T1000 (cell line): ENCODE measurements at regions not wholly inside any gene's neighbourhood (a gene's known extent, or its start where the extent isn't known, plus 50 kb on each side); places are given as distances from the start of the nearest gene placed in this dataset.
"Not testable (repeated sequence)": the region's sequence is repeated elsewhere in the genome, so short reads cannot be mapped to it uniquely, and the experiment has no call there.

Source experiments
- DNase-seq: peaks from one replicate; lab custom pipeline; 2025; ENCODE audit warnings: mixed read lengths; lab: John Stamatoyannopoulos, UW

- no peak for DNase-seq
Observed at GRCh38 chr3:25895443-25895842, 105.6 kb downstream of the OXSM start.

GRCh38 chr3:25897019-25897418, 107.1 kb downstream of the OXSM start:
- DNase-seq, result no peak

GRCh38 chr3:25899352-25900101, 109.6 kb downstream of the OXSM start:
- DNase-seq, result no peak

- no peak for DNase-seq
Observed at GRCh38 chr3:25900161-25900560, 110.3 kb downstream of the OXSM start.

GRCh38 chr3:25901796-25902195, 111.9 kb downstream of the OXSM start:
- DNase-seq, result no peak

DNA sequence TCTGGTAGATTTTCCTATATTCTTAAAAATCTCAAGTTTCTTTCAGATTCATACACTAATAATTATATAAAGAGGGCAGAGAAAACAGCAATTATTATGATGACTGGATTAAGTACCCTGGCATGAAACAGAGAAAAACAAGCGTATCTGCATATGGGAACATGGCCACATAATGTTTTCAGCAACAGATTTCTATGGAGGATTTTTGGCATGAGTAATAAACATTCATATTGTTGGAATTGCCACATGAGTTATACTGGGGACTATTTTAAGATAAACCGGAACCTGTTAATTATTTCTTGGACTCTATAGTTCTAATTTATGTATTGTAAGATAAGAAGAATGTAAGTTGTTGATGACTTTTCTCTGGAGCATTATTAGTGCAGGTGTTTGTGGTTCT, 112.7 kb downstream of the OXSM start:
- no peak for DNase-seq

- no peak for DNase-seq
Observed at GRCh38 chr3:25903371-25904129, 113.7 kb downstream of the OXSM start.

GRCh38 chr3:25904206-25904605, 114.3 kb downstream of the OXSM start:
- DNase-seq, result no peak

GRCh38 chr3:25906132-25906906, 116.4 kb downstream of the OXSM start:
- DNase-seq, result no peak

DNA sequence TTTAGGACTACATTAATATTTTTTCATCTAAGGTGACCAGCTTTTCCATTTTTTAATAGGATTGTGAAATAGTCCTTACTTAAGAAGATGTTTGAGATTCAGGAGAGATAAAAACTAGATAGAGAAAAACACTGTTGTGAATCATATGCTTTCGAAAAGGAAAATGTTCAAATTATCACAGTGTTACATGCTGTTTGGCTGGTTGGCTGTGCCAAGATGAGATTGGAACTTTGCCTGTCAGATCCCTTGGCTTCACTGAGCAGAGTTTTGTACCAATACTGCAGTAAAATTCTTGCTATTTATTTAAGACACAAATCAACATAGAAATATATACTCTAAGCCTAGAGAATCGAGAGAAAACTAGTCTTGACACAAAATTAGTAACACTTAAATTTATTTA, 117.2 kb downstream of the OXSM start:
- DNase-seq, result no peak

GRCh38 chr3:25910105-25910504, 120.2 kb downstream of the OXSM start:
- no peak for DNase-seq

GRCh38 chr3:25910997-25911396, 121.1 kb downstream of the OXSM start:
- DNase-seq, result no peak

- DNase-seq, result no peak
Observed at GRCh38 chr3:25911525-25912295, 121.8 kb downstream of the OXSM start.

- no peak for DNase-seq
Observed at GRCh38 chr3:25913179-25913578, 123.3 kb downstream of the OXSM start.

DNA sequence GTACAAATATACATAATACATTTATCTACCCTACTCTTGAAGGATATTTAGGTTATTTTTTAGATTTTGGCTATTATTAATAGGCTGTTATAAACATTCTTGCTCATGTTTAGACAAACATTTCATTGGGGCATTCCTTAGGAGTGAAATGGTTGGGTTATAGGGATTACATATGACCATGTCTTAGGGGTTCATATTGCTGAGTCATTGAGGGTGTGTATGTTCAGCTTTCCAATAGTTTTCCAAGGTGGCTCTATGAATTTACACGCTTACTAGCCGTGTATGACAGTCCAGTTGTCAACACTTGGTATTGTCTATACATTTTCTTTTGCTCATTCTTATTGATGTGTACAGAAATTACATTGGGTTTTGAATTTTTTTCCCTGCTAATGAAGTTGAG, 125.8 kb downstream of the OXSM start:
- DNase-seq, result no peak

GRCh38 chr3:25916321-25916720, 126.4 kb downstream of the OXSM start:
- no peak for DNase-seq

DNA sequence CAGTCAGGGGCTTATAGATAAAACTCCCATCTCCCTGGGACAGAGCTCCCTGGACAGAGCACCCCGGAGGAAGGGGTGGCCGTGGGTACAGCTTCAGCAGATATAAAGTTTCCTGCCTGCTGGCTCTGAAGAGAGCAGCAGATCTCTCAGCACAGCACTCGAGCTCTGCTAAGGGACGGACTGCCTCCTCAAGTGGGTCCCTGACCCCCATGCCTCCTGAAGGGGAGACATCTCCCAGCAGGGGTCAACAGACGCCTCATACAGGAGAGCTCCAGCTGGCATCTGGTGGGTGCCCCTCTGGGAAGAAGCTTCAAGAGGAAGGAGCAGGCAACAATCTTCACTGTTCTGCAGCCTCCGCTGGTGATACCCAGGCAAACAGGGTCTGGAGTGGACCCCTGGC, 142.1 kb downstream of the OXSM start:
- not testable (repeated sequence) for DNase-seq

GRCh38 chr3:25938566-25939325, 148.9 kb downstream of the OXSM start:
- no peak for DNase-seq

- DNase-seq, result no peak
Observed at GRCh38 chr3:25940935-25941334, 151.0 kb downstream of the OXSM start.

- no peak for DNase-seq
Observed at GRCh38 chr3:25944329-25944728, 154.4 kb downstream of the OXSM start.

GRCh38 chr3:25945366-25945765, 155.5 kb downstream of the OXSM start:
- no peak for DNase-seq
